ENCODE measurements at regions not wholly inside any gene's neighbourhood (a gene's known extent, or its start where the extent isn't known, plus 50 kb on each side); places are given as distances from the start of the nearest gene placed in this dataset.
"Not testable (repeated sequence)": the region's sequence is repeated elsewhere in the genome, so short reads cannot be mapped to it uniquely, and the experiment has no call there.

- no peak for DNase-seq
- intact Hi-C loops (cut with DNase I): no loop called here
- ATAC-seq (ENCODE audit: poor library complexity): no peak
Measured at GRCh38 chr10:33974976-33975478, 640.6 kb upstream of the NRP1 start.

DNA sequence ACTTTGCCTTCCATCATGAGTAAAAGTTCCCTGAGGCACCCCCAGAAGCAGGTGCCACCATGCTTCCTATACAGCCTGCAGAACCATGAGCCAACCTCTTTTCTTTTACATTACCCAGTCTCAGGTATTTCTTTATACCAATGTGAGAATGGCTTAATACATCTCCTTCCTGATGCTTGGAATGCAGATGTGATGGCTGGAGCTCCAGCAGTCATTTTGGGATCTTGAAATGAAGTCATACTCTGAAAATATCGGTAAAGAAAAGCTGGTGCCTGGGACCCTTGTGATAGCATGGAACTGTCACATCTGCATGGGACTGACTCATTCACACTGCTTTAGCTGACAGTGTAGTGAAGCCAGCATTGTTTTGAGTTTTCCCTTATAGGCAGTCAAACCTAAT, 634.5 kb upstream of the NRP1 start:
- intact Hi-C loops (cut with DNase I): no loop called here
- ATAC-seq (ENCODE audit: poor library complexity) (no peak), DNase-seq (no peak)

- DNase-seq (no peak), ATAC-seq (ENCODE audit: poor library complexity) (no peak)
- intact Hi-C loops (cut with DNase I): no loop called here
Measured at GRCh38 chr10:33967606-33968120, 633.2 kb upstream of the NRP1 start.

DNA sequence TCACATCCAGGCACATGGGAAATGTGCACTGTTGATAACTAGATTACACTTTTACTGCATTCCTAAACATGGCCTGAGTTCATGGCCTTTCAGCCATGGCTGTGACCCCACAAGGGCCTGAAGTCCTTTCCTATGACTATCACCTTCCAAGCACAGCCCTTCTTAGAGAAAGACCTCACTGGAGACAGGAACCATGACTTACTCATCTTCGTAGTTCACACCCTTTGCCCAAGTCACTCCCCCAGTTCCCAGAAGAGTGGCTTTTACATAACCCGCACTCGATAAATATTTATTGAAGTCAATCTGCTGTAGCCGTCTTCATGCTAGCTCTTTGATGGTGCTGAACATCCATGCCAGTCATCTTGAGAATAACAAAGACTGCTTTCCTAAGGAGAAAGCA, 632.5 kb upstream of the NRP1 start:
- ATAC-seq (ENCODE audit: poor library complexity) (no peak), DNase-seq (no peak)

GRCh38 chr10:33965795-33966581, 631.5 kb upstream of the NRP1 start:
- peak; percentile 51 for DNase-seq
- ATAC-seq (ENCODE audit: poor library complexity): no peak
- intact Hi-C loops (cut with DNase I): no loop called here

More for the DNA sequence above, 632.5 kb upstream of the NRP1 start:
- intact Hi-C loops (cut with DNase I): no loop called here

GRCh38 chr10:33963729-33964128, 629.3 kb upstream of the NRP1 start:
- ATAC-seq (ENCODE audit: poor library complexity): no peak
- no peak for DNase-seq
- intact Hi-C loops (cut with DNase I): no loop called here

DNA sequence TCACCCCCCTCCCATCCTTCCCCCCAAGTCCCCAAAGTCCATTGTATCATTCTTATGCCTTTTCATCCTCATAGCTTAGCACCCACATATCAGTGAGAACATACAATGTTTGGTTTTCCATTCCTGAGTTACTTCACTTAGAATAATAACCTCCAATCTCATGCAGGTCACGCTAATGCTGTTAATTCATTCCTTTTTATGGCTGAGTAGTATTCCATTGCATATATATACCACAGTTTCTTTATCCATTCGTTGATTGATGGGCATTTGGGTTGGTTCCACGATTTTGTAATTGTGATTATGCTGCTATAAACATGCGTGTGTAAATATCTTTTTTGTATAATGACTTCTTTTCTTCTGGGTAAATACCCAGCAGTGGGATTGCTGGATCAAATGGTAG, 621.9 kb upstream of the NRP1 start:
- DNase-seq; intact Hi-C loops (cut with DNase I); ATAC-seq (ENCODE audit: poor library complexity): not testable (repeated sequence)

DNA sequence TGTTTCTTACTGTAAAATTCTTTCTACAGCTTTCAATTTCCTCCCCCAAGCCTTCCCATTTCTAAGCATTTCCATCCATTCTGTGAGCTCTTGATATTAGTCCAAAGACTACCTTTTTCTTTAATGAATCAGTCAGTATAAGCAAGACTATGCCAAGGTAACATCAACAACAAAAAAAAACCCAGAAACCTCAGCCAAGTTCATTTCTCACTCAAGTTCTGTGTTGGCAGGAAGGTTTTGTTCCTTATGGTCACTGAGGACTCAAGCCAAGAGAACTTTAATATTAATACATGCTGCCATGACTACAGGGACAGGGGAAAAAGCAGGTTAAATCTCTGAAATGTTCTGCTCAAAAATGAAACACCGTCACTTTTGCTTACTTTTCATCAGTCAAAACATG, 621.2 kb upstream of the NRP1 start:
- ATAC-seq (ENCODE audit: poor library complexity) (no peak), DNase-seq (no peak)
- intact Hi-C loops (cut with DNase I): no loop called here

- intact Hi-C loops (cut with DNase I): no loop called here
- ATAC-seq (ENCODE audit: poor library complexity) (no peak), DNase-seq (no peak)
Measured at GRCh38 chr10:33952692-33953360, 618.4 kb upstream of the NRP1 start.

- ATAC-seq (ENCODE audit: poor library complexity) (no peak), DNase-seq (no peak)
- intact Hi-C loops (cut with DNase I): no loop called here
Measured at GRCh38 chr10:33950206-33950605, 615.7 kb upstream of the NRP1 start.

- intact Hi-C loops (cut with DNase I): no loop called here
- no peak for ATAC-seq (ENCODE audit: poor library complexity)
- no peak for DNase-seq
Measured at GRCh38 chr10:33947544-33947943, 613.1 kb upstream of the NRP1 start.

DNA sequence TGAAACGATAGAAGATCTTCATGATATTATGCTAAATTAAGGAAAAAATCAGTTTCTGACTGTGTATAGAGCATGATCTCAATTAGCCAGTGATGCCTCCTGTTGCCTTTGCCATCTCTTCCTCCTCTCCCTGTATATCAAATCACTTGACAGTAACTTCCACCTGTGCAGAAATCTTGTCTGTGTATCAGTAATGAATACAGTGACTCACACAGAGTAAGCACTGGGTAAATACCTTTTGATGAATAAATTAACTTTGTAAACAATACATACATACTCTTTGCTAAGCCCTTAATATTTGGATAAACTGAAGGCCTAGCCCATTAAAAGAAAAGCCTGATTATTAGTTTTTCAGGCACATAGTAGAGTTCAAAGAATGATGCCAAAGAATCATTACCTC, 610.6 kb upstream of the NRP1 start:
- DNase-seq (no peak), ATAC-seq (ENCODE audit: poor library complexity) (no peak)
- intact Hi-C loops (cut with DNase I): no loop called here

DNA sequence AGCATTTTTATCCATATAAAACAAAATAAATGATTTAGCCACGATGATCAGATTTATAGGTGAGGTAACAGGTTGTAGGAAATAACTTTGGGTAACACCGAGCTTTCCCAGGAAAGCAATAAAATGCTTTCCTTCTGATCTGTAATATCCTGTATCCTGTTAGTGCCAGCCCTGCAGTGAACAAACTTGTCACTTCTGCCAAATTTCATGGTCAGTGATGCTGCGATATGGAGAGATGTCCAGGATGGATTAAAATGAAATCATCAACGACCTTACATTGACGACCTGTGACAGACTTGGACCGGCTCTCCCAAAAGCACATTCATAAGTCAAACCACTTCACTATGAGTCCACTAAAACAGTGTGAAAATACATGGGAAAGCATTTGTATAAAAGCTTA, 608.0 kb upstream of the NRP1 start:
- DNase-seq (no peak), ATAC-seq (ENCODE audit: poor library complexity) (no peak)
- intact Hi-C loops (cut with DNase I): no loop called here

DNA sequence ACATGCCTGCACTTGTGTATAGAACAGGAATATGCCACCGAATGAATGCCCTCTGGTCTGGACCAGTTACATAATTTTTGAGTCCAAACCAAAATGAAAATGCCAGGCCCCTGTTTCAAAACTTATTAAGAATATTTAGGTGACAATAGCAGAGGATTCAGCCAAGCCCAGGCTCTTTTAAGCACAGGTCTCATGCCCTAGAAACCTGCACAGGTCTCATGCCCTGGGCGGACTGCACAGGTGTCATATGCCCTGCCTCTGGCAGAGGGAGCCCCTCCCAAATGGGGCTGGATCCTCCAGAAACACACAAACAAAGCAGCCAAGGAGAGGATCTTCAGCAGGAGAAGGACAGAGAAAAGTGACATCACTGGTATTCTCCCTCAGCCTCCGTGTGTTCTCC, 605.4 kb upstream of the NRP1 start:
- ATAC-seq (ENCODE audit: poor library complexity) (no peak), DNase-seq (no peak)
- intact Hi-C loops (cut with DNase I): no loop called here

DNA sequence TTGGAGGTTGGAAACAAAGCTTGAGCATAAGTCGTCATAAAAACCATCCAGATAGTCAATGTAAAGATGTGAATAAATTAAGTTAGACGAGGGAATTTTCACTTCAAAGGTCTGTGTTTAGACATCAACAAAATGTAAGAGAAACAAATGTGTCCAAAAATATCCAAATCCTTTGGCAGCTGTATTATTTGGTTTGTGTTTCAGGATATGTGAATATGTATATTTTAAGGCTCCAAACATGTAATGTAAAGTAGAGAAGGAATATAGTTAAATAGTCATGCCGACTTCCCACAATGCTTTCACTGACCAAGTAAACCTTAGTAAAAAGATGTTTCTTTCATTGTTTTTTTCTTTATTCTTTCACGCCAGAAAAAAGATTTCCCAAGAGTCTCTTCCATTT, 604.9 kb upstream of the NRP1 start:
- no peak for DNase-seq
- no peak for ATAC-seq (ENCODE audit: poor library complexity)
- intact Hi-C loops (cut with DNase I): no loop called here

DNA sequence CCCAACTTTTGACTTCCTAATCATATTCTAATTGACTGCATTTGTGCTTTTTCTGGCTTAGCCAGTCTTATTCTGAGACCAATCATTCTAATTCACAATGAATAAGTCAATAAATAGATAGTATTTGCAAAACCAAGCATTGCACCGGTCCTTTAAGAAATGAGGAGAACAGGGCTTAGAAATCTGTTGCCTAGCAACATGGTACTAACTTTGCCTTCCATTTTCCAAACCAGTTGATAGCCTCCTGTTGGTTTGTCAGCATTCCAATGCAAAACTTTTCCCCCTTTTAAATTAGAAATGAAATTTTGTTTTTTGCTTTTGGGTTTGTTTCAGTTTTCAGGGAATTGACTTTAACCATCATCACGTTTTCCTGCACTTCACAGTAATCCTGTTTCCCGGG, 603.5 kb upstream of the NRP1 start:
- no peak for DNase-seq
- no peak for ATAC-seq (ENCODE audit: poor library complexity)
- intact Hi-C loops (cut with DNase I): no loop called here

DNA sequence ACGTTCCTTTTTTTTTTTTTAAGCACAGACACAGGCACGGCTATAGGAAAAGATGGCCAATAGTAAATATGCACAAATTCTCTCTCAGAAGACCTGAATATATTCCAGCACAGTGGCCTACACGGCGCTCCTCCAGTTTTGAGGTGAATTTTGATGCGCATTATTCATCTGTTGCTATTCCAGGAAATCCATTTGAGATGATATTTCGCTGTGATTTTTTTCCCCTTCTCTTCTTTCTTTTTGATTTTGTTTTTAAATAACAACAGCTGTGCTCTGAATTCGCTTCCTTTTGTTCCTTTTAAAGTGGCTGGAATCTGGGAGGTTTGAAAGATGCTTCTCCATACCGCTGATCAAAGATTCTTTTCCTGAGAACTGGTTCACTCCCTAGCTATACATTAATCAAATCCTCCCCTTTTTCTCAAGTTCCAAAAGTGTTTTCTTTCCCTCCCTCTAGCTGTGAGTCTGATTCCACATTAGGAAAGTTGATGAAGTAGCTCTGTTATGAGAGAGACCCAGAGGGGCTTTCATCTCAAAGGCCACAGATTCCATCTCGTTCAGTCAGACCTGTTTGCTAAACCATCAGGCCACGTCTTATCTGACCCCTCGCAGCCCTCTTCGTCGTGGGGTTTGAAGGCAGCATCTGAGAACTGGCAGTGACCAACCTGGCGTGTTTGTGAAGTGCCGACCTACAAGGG, 602.7 kb upstream of the NRP1 start:
- ATAC-seq (ENCODE audit: poor library complexity) (no peak), DNase-seq (no peak)
- intact Hi-C loops (cut with DNase I): no loop called here

- intact Hi-C loops (cut with DNase I): no loop called here
- ATAC-seq (ENCODE audit: poor library complexity): no peak
- DNase-seq: no peak
Measured at GRCh38 chr10:33935350-33935749, 600.9 kb upstream of the NRP1 start.

GRCh38 chr10:33930079-33930478, 595.6 kb upstream of the NRP1 start:
- ATAC-seq (ENCODE audit: poor library complexity): no peak
- DNase-seq: no peak
- intact Hi-C loops (cut with DNase I): no loop called here

- ATAC-seq (ENCODE audit: poor library complexity) (no peak), DNase-seq (no peak)
- intact Hi-C loops (cut with DNase I): no loop called here
Measured at GRCh38 chr10:33927347-33927746, 592.9 kb upstream of the NRP1 start.
